ENCODE measurements at regions not wholly inside any gene's neighbourhood (a gene's known extent, or its start where the extent isn't known, plus 50 kb on each side); places are given as distances from the start of the nearest gene placed in this dataset.

GRCh38 chr2:113831161-113831560 lies 58.7 kb upstream of the ACTR3 start:
- Histone ChIP-seq H3K27me3 (no peaks in the 10 kb centered on the region), H3K9me3 (no peaks in the 10 kb centered on the region), H3K4me3 (no peak overlapping the region), H3K36me3 (ENCODE audit: low read depth, missing control alignments) (no peaks in the 10 kb centered on the region), H3K27ac (no peak overlapping the region), H3K4me1 (no peaks in the 10 kb centered on the region)
- intact Hi-C loops (cut with DNase I; ENCODE audit: low total_unique reads): no loop called here
- TF ChIP-seq POLR2A (IDR thresholded peaks at IDR 0.05) (no peak), CTCF (IDR thresholded peaks at IDR 0.05) (no peak)
- DNase-seq: no peak
- 78 to 83% methylated on average over 6 of the region's 6 CpGs for WGBS, 2 donors

GRCh38 chr2:113829761-113830160 lies 60.1 kb upstream of the ACTR3 start:
- Histone ChIP-seq H3K4me3 (no peak overlapping the region), H3K27me3 (no peaks in the 10 kb centered on the region), H3K36me3 (ENCODE audit: low read depth, missing control alignments) (no peaks in the 10 kb centered on the region), H3K9me3 (no peaks in the 10 kb centered on the region), H3K4me1 (no peaks in the 10 kb centered on the region), H3K27ac (no peak overlapping the region)
- WGBS, 2 donors: 67 to 75% methylated on average over 5 of the region's 5 CpGs
- DNase-seq: no peak
- TF ChIP-seq CTCF (IDR thresholded peaks at IDR 0.05) (no peak), POLR2A (IDR thresholded peaks at IDR 0.05) (no peak)
- intact Hi-C loops (cut with DNase I; ENCODE audit: low total_unique reads): no loop called here

- intact Hi-C loops (cut with DNase I; ENCODE audit: low total_unique reads): no loop called here
- Histone ChIP-seq H3K4me3 (no peak overlapping the region), H3K36me3 (ENCODE audit: low read depth, missing control alignments) (no peaks in the 10 kb centered on the region), H3K27ac (no peak overlapping the region), H3K4me1 (no peaks in the 10 kb centered on the region), H3K9me3 (no peaks in the 10 kb centered on the region), H3K27me3 (no peaks in the 10 kb centered on the region)
- no peak for DNase-seq
- 75 to 96% methylated on average over 2 of the region's 2 CpGs for WGBS, 2 donors
- TF ChIP-seq POLR2A (IDR thresholded peaks at IDR 0.05): no peak
- no peak for TF ChIP-seq CTCF (IDR thresholded peaks at IDR 0.05)
Observed at GRCh38 chr2:113829270-113829669, 60.6 kb upstream of the ACTR3 start.

- DNase-seq: no peak
- Histone ChIP-seq H3K9me3 (no peaks in the 10 kb centered on the region), H3K4me1 (no peaks in the 10 kb centered on the region), H3K4me3 (no peak overlapping the region), H3K27me3 (no peaks in the 10 kb centered on the region), H3K36me3 (ENCODE audit: low read depth, missing control alignments) (no peaks in the 10 kb centered on the region), H3K27ac (no peak overlapping the region)
- intact Hi-C loops (cut with DNase I; ENCODE audit: low total_unique reads): no loop called here
- 89 to 96% methylated on average over 2 of the region's 2 CpGs for WGBS, 2 donors
- TF ChIP-seq POLR2A (IDR thresholded peaks at IDR 0.05) (no peak), CTCF (IDR thresholded peaks at IDR 0.05) (no peak)
Observed at GRCh38 chr2:113828049-113828742, 61.7 kb upstream of the ACTR3 start.

- no peaks in the 10 kb centered on the region for H3K27me3 ChIP-seq
- 95 to 100% methylated on average over 2 of the region's 2 CpGs for WGBS, 2 donors
- H3K4me1 ChIP-seq: no peaks in the 10 kb centered on the region
- H3K27ac ChIP-seq: no peak overlapping the region
- DNase-seq: no peak
- no peak overlapping the region for H3K4me3 ChIP-seq
- intact Hi-C loops (cut with DNase I; ENCODE audit: low total_unique reads): no loop called here
- TF ChIP-seq POLR2A (IDR thresholded peaks at IDR 0.05) (no peak), CTCF (IDR thresholded peaks at IDR 0.05) (no peak)
- no peaks in the 10 kb centered on the region for H3K9me3 ChIP-seq
- H3K36me3 ChIP-seq (ENCODE audit: low read depth, missing control alignments): no peaks in the 10 kb centered on the region
Observed at GRCh38 chr2:113827426-113827825, 62.5 kb upstream of the ACTR3 start.

Data from testis (tissue), 2 donors.